GM21576 (cell line): ENCODE measurements at regions not wholly inside any gene's neighbourhood (a gene's known extent, or its start where the extent isn't known, plus 50 kb on each side); places are given as distances from the start of the nearest gene placed in this dataset.
A peak's percentile ranks its signal among the peaks of the same experiment; 100 is the strongest.

Experiments used
- ATAC-seq: cut with Tn5 transposase; IDR thresholded peaks from one replicate; pipeline ENCODE4 v1.9.1; 2021; ENCODE audit warnings: mild to moderate bottlenecking, moderate library complexity; ENCODE audit not compliant: unreplicated experiment

DNA sequence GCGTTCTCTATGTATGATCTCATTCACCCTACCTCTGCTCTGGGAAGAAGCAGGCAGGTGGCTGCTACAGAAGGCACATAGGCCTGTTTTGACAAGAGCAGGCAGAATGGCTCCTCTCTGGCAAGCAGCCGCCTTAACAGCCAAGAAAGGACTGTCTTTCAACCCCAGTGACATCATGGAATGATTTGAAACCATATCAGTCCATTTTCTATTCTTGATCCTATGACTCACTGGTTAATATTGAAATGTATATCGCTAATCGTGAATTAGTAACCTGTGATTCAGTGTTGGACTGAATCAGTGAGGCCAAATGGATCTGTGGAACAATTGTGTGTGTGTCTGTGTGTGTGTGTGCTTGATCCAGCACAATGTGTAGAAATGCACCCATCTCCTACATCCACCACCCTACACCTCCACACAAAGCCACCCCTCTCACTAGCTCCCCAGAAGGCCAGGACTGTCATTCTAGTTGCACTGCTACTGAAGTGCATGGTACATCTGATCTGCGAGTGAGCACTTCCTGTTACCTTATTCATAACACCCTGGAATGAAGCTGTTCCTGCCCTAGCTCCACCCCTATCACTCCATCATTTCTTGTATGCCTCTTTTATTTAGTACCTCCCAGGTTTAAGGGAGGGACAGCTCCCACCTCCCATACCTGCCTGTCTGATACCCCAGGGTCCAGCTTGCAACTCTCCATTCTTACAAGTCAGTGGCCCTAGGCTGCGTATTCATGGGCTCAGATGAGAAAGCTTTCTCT lies 460.0 kb downstream of the FOXO1 start:
- peak; percentile 56 for ATAC-seq

DNA sequence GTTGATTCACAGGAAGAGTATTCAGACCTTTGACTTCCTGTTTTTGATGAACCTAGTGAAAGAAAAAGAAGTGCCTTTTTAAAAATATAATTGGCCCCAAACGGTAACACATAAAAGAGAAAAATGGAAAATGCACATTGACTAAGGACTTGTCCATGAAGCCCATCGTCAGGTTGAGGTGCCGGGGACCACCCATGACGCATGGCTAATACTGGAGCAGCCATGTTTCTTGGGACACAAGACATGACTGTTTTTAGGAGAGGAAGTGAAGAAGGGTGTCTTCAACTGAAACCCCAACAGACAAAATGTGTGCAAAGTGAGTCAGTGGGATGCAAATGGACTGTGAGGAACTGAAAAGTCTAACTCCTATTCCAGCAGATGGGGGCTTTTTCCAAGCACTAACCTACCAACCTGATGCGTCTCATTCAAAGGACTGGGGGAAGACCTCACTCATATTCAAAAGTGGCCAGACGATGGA lies 459.4 kb downstream of the FOXO1 start:
- ATAC-seq = peak; percentile 61

GRCh38 chr13:40208517-40208916 lies 457.9 kb downstream of the FOXO1 start:
- ATAC-seq = peak; percentile 35

DNA sequence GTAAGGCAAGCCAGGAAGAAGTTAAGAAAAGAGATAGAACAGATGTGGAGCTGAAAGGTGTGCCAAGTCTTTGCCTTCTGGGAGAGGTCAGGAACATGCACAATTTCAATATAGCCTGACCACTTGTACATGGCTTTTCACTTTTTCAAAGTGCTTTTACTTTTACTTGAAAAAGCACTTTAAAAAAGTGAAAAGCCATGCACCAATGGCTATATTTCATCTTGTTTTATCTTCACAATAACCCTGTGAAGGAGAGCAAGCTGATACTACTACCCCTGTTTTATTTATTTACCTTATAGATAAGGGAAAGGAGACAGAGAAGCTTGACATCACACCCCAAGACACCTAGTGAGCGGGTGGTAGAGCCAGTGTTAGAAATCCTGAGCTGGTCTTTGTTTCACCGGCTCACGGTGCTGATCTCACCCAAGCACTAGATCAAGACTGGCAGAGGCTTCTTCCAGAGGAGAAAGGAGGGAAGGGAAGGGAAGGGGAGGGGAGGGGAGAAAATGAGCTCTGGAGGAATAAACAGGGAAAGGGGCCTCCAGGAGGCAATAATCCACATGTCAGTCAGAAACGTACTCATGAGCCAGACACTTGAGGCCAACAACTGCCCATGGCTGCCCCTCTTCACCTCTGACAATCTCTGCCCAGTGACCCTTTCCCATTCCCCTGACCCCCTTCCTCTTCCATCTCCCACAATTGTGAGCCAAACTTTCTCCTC lies 455.4 kb downstream of the FOXO1 start:
- no peak for ATAC-seq

- ATAC-seq = no peak
Observed at GRCh38 chr13:40211586-40211968, 454.9 kb downstream of the FOXO1 start.

DNA sequence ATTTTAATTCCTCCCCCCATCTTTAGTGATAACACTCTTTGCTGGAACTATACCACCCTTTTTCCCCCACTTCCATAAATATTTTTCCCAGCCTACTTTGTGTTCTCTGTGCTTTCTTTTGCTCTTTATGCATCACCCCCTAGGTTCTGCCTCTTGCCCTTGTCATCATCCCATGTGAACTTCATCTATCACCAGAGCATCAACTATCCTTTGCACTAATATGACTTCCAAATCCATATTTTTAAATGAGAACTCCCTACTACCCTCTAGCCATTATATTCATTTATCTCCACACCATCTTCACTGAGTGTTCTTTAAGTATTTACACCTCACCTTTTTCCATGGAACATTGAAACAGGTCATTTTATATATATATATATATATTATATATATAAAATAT lies 452.7 kb downstream of the FOXO1 start:
- no peak for ATAC-seq

GRCh38 chr13:40215311-40215710 lies 451.1 kb downstream of the FOXO1 start:
- ATAC-seq = no peak

GRCh38 chr13:40215747-40216146 lies 450.7 kb downstream of the FOXO1 start:
- no peak for ATAC-seq

- no peak for ATAC-seq
Observed at GRCh38 chr13:40217675-40218074, 448.8 kb downstream of the FOXO1 start.

DNA sequence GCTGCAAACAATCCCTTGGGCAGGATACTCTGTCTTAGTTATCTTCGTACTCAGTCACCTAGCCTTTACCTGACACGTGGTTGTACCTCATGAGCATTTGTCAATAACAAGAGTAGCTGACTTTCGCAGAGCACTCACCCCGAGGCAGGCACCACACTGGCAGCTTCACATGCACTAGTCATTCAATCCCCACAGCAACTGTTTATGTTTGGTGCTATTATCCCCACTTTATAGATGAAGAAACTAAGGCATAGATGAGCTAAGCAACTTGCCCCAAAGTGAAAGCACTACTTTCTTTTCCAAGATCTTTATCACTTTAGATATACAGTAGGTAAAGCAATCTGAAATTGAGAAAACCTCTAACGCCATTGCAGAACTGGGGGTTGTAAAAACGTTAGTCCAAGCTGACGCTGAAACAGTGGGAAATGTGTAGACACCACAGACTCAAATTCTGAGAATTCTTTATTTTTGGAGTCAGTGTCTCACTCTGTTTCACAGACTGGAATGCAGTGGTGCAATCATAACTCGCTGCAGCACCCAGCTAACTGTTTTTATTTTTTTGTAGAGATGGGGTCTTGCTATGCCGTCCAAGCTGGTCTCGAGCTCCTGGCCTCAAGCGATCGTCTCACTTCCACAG lies 446.0 kb downstream of the FOXO1 start:
- ATAC-seq = no peak

- ATAC-seq = no peak
Observed at GRCh38 chr13:40221131-40221459, 445.3 kb downstream of the FOXO1 start.

GRCh38 chr13:40221460-40222201 lies 444.8 kb downstream of the FOXO1 start:
- no peak for ATAC-seq

- ATAC-seq = no peak
Observed at GRCh38 chr13:40223585-40223984, 442.9 kb downstream of the FOXO1 start.

DNA sequence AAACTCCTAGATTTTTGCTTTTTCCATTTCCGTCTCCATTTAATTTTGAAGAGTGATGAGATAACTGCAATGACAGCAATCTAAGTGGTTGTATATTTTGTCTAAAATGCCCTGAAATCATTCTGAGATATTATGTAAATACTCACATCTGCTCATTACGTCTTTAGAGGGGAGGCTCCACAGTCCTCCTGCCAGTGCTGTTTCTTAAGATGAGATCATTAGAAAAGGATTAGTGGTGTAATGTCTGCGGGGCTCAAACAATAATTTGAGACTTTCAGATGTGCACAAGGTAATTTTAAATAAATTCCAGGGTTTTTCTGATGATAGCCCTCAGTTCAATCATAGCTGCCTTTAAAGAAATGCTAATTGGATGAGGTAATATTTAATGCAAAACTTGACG lies 437.9 kb downstream of the FOXO1 start:
- no peak for ATAC-seq

DNA sequence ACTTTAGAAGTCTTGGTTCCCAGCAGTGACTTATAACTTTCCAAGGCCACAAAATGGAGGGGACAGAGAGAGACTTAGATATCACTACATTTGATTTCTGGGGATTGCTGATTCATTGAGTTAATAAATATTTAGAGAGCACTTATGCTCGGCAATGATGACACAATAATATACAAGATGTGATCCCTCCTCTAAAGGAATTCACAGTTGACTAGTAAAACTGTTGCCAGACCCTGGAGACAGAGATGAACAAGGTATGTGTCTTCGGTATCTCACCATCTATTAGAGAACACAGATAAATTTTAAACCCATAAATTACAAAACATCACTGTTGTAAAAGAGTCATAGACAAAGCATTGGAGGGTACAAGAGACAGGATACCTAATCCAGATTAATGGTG lies 437.5 kb downstream of the FOXO1 start:
- no peak for ATAC-seq

- ATAC-seq = no peak
Observed at GRCh38 chr13:40230833-40231266, 435.6 kb downstream of the FOXO1 start.

DNA sequence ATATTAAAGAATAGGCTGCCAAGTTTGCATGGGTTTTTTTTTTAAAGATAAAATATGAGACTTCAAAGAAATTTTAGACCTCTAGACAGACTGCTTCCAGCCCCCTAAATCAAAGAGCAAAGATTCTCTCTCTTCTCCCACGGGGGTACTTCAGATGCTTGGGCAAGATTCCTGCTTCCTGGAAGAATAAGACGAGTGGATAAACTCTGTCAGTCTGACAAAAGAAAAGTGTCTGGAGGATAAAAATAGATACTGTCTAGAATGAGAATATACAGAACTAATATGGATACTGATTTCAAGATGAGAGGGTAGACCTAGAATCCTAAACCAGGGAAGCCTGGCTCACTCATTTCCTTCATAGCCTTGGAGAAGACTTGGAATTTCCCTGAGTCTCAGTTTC lies 435.1 kb downstream of the FOXO1 start:
- no peak for ATAC-seq

DNA sequence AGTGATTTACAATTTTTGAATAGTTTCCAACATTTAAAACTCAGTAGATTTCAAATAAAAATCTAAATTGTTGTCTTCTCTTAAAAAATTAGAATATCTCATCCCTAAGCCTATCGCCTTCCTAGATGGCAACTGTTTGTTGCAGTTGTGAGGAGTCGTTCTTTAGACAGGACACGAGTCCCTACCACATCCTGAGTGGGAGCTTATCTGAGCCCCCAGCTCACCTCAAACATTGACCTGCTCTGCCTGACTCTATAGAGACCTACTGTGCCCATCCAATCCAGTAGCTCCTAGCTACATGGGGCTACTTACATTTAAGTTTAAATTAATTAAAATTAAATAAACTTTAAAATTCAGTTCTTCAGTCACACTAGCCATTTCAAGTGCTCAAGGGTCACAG lies 434.7 kb downstream of the FOXO1 start:
- no peak for ATAC-seq

DNA sequence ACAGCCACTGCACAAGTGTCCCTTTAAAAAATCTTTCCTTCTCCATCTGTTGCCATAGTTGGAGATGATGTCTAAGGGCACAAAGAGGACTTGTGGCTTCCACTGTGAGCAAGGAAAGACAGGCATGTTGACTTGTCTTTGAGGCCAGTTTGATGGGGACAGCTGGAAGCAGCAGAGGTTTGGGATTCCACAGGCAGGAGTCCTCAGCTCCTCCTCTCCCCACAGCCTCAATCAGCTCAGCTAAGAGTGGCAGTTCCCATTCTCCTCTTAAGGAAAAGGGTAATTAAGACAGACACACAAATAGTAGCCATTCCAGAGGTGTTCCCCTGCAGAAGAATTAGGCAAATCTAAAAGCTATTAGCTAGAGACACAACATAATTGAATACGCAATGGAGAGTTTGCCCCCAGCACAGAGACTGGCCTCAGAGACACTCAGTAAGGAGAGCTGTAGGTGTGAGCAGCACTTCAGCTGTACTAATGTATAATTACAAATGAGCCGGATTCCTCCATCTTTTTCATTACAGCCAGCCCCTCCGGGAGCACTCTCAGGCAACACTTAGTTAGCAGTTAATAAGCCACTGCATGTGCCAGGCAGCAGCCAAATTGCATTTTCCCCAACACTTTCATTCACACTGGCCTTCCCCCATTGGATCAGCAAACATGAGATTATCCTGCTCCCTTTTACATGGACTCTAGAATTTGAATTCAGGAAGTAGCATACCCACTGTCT lies 434.0 kb downstream of the FOXO1 start:
- no peak for ATAC-seq

DNA sequence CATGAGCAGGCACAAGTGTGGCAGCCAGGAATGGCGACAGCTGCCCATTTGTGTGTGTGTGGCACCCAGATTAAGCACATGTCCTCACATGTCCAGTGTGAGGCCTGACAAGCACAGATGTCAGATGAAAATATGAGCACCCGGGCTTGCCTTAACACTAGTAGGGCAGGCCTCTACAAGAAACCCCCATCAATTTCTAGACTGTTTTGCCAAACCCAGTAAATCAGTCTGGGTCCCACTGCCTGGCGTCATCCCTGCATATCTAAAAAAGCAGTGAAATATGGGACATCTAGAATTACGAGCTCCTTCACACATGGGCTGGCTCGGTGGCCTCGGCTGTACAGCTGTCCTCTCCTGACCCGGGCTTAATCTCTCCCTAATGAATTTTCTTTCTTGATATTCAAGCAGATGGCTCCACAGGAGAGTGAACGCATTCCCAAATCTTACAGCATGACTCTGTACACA lies 432.7 kb downstream of the FOXO1 start:
- ATAC-seq = no peak
